ENCODE measurements at regions not wholly inside any gene's neighbourhood (a gene's known extent, or its start where the extent isn't known, plus 50 kb on each side); places are given as distances from the start of the nearest gene placed in this dataset.

- ATAC-seq (replicated peaks in 1 of 2) (peak; percentile 83 to 85), DNase-seq (no peak)
- Mint-ChIP-seq H3K9me3 (peaks cover 0 to 3% of the 10 kb centered on the region in 2 donors), H3K27ac (no peak overlapping the region), H3K4me1 (ENCODE audit: low read depth) (no peaks in the 10 kb centered on the region), H3K4me3 (peak overlapping the region in 1 of 2 donors; percentile 41), H3K27me3 (ENCODE audit: low read depth) (no peaks in the 10 kb centered on the region), H3K36me3 (ENCODE audit: insufficient read depth in 2 of 2) (no peaks in the 10 kb centered on the region)
These were observed 568.3 kb downstream of the INHBA start for GRCh38 chr7:41134300-41135255.

GRCh38 chr7:41133690-41134299 lies 569.1 kb downstream of the INHBA start:
- H3K4me3 Mint-ChIP-seq = no peak overlapping the region
- ATAC-seq (replicated peaks in 1 of 2) = peak in 1 of 2 donors; percentile 26

GRCh38 chr7:41131956-41132355 lies 570.9 kb downstream of the INHBA start:
- Mint-ChIP-seq H3K27ac (no peak overlapping the region), H3K36me3 (ENCODE audit: insufficient read depth in 2 of 2) (no peaks in the 10 kb centered on the region), H3K4me1 (ENCODE audit: low read depth) (no peaks in the 10 kb centered on the region), H3K9me3 (peaks cover 0 to 2% of the 10 kb centered on the region in 2 donors), H3K4me3 (no peak overlapping the region), H3K27me3 (ENCODE audit: low read depth) (no peaks in the 10 kb centered on the region)
- no peak for ATAC-seq (replicated peaks in 1 of 2)
- no peak for DNase-seq

More at GRCh38 chr7:41133690-41134299, 569.1 kb downstream of the INHBA start:
- H3K9me3 Mint-ChIP-seq = peaks cover 0 to 2% of the 10 kb centered on the region in 2 donors
- no peaks in the 10 kb centered on the region for H3K27me3 Mint-ChIP-seq (ENCODE audit: low read depth)
- no peaks in the 10 kb centered on the region for H3K36me3 Mint-ChIP-seq (ENCODE audit: insufficient read depth in 2 of 2)
- DNase-seq = no peak
- H3K4me1 Mint-ChIP-seq (ENCODE audit: low read depth) = no peaks in the 10 kb centered on the region
- no peak overlapping the region for H3K27ac Mint-ChIP-seq

- Mint-ChIP-seq H3K27me3 (ENCODE audit: low read depth) (no peaks in the 10 kb centered on the region), H3K27ac (no peak overlapping the region), H3K4me1 (ENCODE audit: low read depth) (no peaks in the 10 kb centered on the region), H3K36me3 (ENCODE audit: insufficient read depth in 2 of 2) (no peaks in the 10 kb centered on the region), H3K4me3 (no peak overlapping the region), H3K9me3 (peaks cover 0 to 2% of the 10 kb centered on the region in 2 donors)
- DNase-seq (no peak), ATAC-seq (replicated peaks in 1 of 2) (no peak)
These were observed 572.2 kb downstream of the INHBA start for GRCh38 chr7:41130561-41131236.

- H3K9me3 Mint-ChIP-seq = peaks cover 0 to 2% of the 10 kb centered on the region in 2 donors
- H3K36me3 Mint-ChIP-seq (ENCODE audit: insufficient read depth in 2 of 2) = no peaks in the 10 kb centered on the region
- no peaks in the 10 kb centered on the region for H3K4me1 Mint-ChIP-seq (ENCODE audit: low read depth)
These were observed 572.8 kb downstream of the INHBA start for GRCh38 chr7:41130086-41130485.

GRCh38 chr7:41125343-41125742 lies 577.5 kb downstream of the INHBA start:
- Mint-ChIP-seq H3K36me3 (ENCODE audit: insufficient read depth in 2 of 2) (no peaks in the 10 kb centered on the region), H3K4me3 (no peak overlapping the region), H3K9me3 (peaks cover 0 to 2% of the 10 kb centered on the region in 2 donors), H3K27ac (no peak overlapping the region), H3K27me3 (ENCODE audit: low read depth) (no peaks in the 10 kb centered on the region), H3K4me1 (ENCODE audit: low read depth) (no peaks in the 10 kb centered on the region)
- DNase-seq (no peak), ATAC-seq (replicated peaks in 1 of 2) (no peak)

More at GRCh38 chr7:41130086-41130485, 572.8 kb downstream of the INHBA start:
- ATAC-seq (replicated peaks in 1 of 2) = no peak
- H3K27me3 Mint-ChIP-seq (ENCODE audit: low read depth) = no peaks in the 10 kb centered on the region
- H3K4me3 Mint-ChIP-seq = no peak overlapping the region
- H3K27ac Mint-ChIP-seq = no peak overlapping the region
- no peak for DNase-seq

- H3K9me3 Mint-ChIP-seq = peaks cover 0 to 4% of the 10 kb centered on the region in 2 donors
- DNase-seq = no peak
- H3K4me1 Mint-ChIP-seq (ENCODE audit: low read depth) = no peaks in the 10 kb centered on the region
- no peaks in the 10 kb centered on the region for H3K36me3 Mint-ChIP-seq (ENCODE audit: insufficient read depth in 2 of 2)
- ATAC-seq (replicated peaks in 1 of 2) = no peak
- no peaks in the 10 kb centered on the region for H3K27me3 Mint-ChIP-seq (ENCODE audit: low read depth)
- H3K27ac Mint-ChIP-seq = no peak overlapping the region
- H3K4me3 Mint-ChIP-seq = no peak overlapping the region
These were observed 580.5 kb downstream of the INHBA start for GRCh38 chr7:41122256-41122987.

- no peaks in the 10 kb centered on the region for H3K4me1 Mint-ChIP-seq (ENCODE audit: low read depth)
- no peak overlapping the region for H3K4me3 Mint-ChIP-seq
- ATAC-seq (replicated peaks in 1 of 2) (no peak), DNase-seq (no peak)
- no peaks in the 10 kb centered on the region for H3K27me3 Mint-ChIP-seq (ENCODE audit: low read depth)
- peaks cover 0 to 4% of the 10 kb centered on the region in 2 donors for H3K9me3 Mint-ChIP-seq
- no peak overlapping the region for H3K27ac Mint-ChIP-seq
- H3K36me3 Mint-ChIP-seq (ENCODE audit: insufficient read depth in 2 of 2) = no peaks in the 10 kb centered on the region
These were observed 581.7 kb downstream of the INHBA start for GRCh38 chr7:41121228-41121627.

GRCh38 chr7:41118486-41118885 lies 584.4 kb downstream of the INHBA start:
- Mint-ChIP-seq H3K36me3 (ENCODE audit: insufficient read depth in 2 of 2) (no peaks in the 10 kb centered on the region), H3K27ac (no peak overlapping the region), H3K27me3 (ENCODE audit: low read depth) (no peaks in the 10 kb centered on the region), H3K4me3 (no peak overlapping the region), H3K4me1 (ENCODE audit: low read depth) (no peaks in the 10 kb centered on the region), H3K9me3 (peaks cover 2 to 4% of the 10 kb centered on the region in 2 donors)
- DNase-seq (no peak), ATAC-seq (replicated peaks in 1 of 2) (no peak)

GRCh38 chr7:41117431-41117830 lies 585.5 kb downstream of the INHBA start:
- no peaks in the 10 kb centered on the region for H3K4me1 Mint-ChIP-seq (ENCODE audit: low read depth)
- H3K9me3 Mint-ChIP-seq = peaks cover 2% of the 10 kb centered on the region in 2 donors
- no peaks in the 10 kb centered on the region for H3K36me3 Mint-ChIP-seq (ENCODE audit: insufficient read depth in 2 of 2)
- no peak overlapping the region for H3K27ac Mint-ChIP-seq
- DNase-seq (no peak), ATAC-seq (replicated peaks in 1 of 2) (no peak)
- H3K27me3 Mint-ChIP-seq (ENCODE audit: low read depth) = no peaks in the 10 kb centered on the region
- no peak overlapping the region for H3K4me3 Mint-ChIP-seq

- no peaks in the 10 kb centered on the region for H3K27me3 Mint-ChIP-seq (ENCODE audit: low read depth)
- no peaks in the 10 kb centered on the region for H3K36me3 Mint-ChIP-seq (ENCODE audit: insufficient read depth in 2 of 2)
- no peak for DNase-seq
- H3K4me1 Mint-ChIP-seq (ENCODE audit: low read depth) = no peaks in the 10 kb centered on the region
- peaks cover 2% of the 10 kb centered on the region in 2 donors for H3K9me3 Mint-ChIP-seq
- H3K4me3 Mint-ChIP-seq = no peak overlapping the region
- no peak for ATAC-seq (replicated peaks in 1 of 2)
- no peak overlapping the region for H3K27ac Mint-ChIP-seq
These were observed 586.1 kb downstream of the INHBA start for GRCh38 chr7:41116817-41117216.

- H3K27ac Mint-ChIP-seq = no peak overlapping the region
- no peak overlapping the region for H3K4me3 Mint-ChIP-seq
- no peaks in the 10 kb centered on the region for H3K4me1 Mint-ChIP-seq (ENCODE audit: low read depth)
- DNase-seq (no peak), ATAC-seq (replicated peaks in 1 of 2) (no peak)
- no peaks in the 10 kb centered on the region for H3K27me3 Mint-ChIP-seq (ENCODE audit: low read depth)
- H3K9me3 Mint-ChIP-seq = peaks cover 2% of the 10 kb centered on the region in 2 donors
- no peaks in the 10 kb centered on the region for H3K36me3 Mint-ChIP-seq (ENCODE audit: insufficient read depth in 2 of 2)
These were observed 586.6 kb downstream of the INHBA start for GRCh38 chr7:41116337-41116736.

Data from activated T-cell treated with anti-CD3 and anti-CD28 coated beads, Interleukin-2, amount 50 U/mL, for 72 hours (primary cell).